GM23248 (cell line): ENCODE measurements at regions not wholly inside any gene's neighbourhood (a gene's known extent, or its start where the extent isn't known, plus 50 kb on each side); places are given as distances from the start of the nearest gene placed in this dataset.

ENCODE experiments used
- EZH2 ChIP-seq: fragments of 200-600 bp; sonication (generic); IDR thresholded peaks from 2 replicates; pipeline ENCODE4 v1.6.1; 2018; ENCODE audit warnings: antibody characterized with exemption, mild to moderate bottlenecking; ENCODE audit not compliant: insufficient read depth, poor library complexity, severe bottlenecking
- EZH2phosphoT487 ChIP-seq: fragments of 200-600 bp; sonication (generic); IDR thresholded peaks from 2 replicates; pipeline ENCODE4 v1.6.1; 2018; ENCODE audit warnings: antibody characterized with exemption, moderate library complexity, mild to moderate bottlenecking, low read depth; ENCODE audit not compliant: insufficient read depth

DNA sequence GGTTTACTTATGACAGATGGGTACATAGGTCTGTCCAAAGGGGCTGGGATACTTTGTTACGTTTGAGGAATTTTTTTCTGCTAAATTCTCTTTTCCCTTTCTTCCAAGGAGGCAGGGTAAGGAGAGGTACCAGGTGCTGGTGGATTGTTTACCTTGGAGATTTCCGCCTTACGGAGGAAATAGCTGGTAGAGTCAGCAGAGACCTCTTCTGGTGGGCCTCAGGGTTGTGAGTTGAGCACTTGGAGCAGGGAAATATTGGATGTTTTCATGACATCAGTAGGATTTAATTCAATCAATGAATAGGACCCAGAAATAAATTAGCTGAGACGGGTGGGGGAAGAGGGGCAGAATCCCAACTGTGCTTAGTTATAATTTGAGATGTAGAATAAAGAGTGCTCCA is 60.0 kb upstream of the TAF11L2 start:
- no peak for TF ChIP-seq EZH2
- no peak for TF ChIP-seq EZH2phosphoT487
